ENCODE measurements at regions not wholly inside any gene's neighbourhood (a gene's known extent, or its start where the extent isn't known, plus 50 kb on each side); places are given as distances from the start of the nearest gene placed in this dataset.

GRCh38 chr1:198876371-198876871, 237.6 kb downstream of the PTPRC start:
- Histone ChIP-seq H2AFZ (ENCODE audit: low read length) (no peak overlapping the region), H3K27me3 (ENCODE audit: control insufficient read depth in 1 of 2, insufficient read depth in 2 of 2, low read length in 2 of 2) (no peaks in the 10 kb centered on the region), H3K27ac (ENCODE audit: extremely low read length, insufficient read depth, low read length) (no peak overlapping the region), H4K20me1 (ENCODE audit: insufficient read depth, low read length) (no peaks in the 10 kb centered on the region), H3K9me3 (ENCODE audit: low read length) (no peaks in the 10 kb centered on the region), H3K9ac (ENCODE audit: insufficient read depth, low read depth, low read length) (no peak overlapping the region), H3K4me1 (ENCODE audit: insufficient read depth, low read length) (no peaks in the 10 kb centered on the region), H3K4me3 (replicated peaks in 1 of 3; ENCODE audit: insufficient read depth in 1 of 3, low read depth in 2 of 3, low read length in 3 of 3) (no peak overlapping the region), H3K4me2 (ENCODE audit: low read depth, low read length) (no peak overlapping the region), H3K36me3 (replicated peaks in 1 of 2; ENCODE audit: control insufficient read depth in 1 of 2, insufficient read depth in 2 of 2, low read length in 2 of 2) (no peaks in the 10 kb centered on the region), H3K79me2 (ENCODE audit: insufficient read depth, low read length) (no peaks in the 10 kb centered on the region)
- intact Hi-C loops (cut with micrococcal nuclease; ENCODE audit: unreplicated experiment) = no loop called here
- TF ChIP-seq CBX2 (IDR thresholded peaks at IDR 0.05; ENCODE audit: low read depth, low read length) (no peak), CBX2 (CRISPR knock-in tag; IDR thresholded peaks at IDR 0.05; ENCODE audit: low read depth) (no peak), ARHGAP35 (CRISPR knock-in tag; IDR thresholded peaks at IDR 0.05; ENCODE audit: borderline replicate concordance) (no peak), NKX3-1 (CRISPR knock-in tag; IDR thresholded peaks at IDR 0.05) (no peak), HNRNPL (IDR thresholded peaks at IDR 0.05; ENCODE audit: low read depth, low read length) (no peak), ZNF691 (CRISPR knock-in tag; IDR thresholded peaks at IDR 0.05; ENCODE audit: borderline replicate concordance, low read depth) (no peak), ZFYVE20 (CRISPR knock-in tag; IDR thresholded peaks at IDR 0.05; ENCODE audit: borderline replicate concordance, low read depth) (no peak), THAP8 (CRISPR knock-in tag; IDR thresholded peaks at IDR 0.05; ENCODE audit: borderline replicate concordance) (no peak), ZNF331 (CRISPR knock-in tag; IDR thresholded peaks at IDR 0.05) (no peak), NFE2 (CRISPR knock-in tag; IDR thresholded peaks at IDR 0.05) (no peak), ZFX (CRISPR knock-in tag; IDR thresholded peaks at IDR 0.05; ENCODE audit: low read depth) (no peak), BORCS8-MEF2B (CRISPR knock-in tag; IDR thresholded peaks at IDR 0.05) (no peak)
- TF ChIP-seq, protein P1, sequence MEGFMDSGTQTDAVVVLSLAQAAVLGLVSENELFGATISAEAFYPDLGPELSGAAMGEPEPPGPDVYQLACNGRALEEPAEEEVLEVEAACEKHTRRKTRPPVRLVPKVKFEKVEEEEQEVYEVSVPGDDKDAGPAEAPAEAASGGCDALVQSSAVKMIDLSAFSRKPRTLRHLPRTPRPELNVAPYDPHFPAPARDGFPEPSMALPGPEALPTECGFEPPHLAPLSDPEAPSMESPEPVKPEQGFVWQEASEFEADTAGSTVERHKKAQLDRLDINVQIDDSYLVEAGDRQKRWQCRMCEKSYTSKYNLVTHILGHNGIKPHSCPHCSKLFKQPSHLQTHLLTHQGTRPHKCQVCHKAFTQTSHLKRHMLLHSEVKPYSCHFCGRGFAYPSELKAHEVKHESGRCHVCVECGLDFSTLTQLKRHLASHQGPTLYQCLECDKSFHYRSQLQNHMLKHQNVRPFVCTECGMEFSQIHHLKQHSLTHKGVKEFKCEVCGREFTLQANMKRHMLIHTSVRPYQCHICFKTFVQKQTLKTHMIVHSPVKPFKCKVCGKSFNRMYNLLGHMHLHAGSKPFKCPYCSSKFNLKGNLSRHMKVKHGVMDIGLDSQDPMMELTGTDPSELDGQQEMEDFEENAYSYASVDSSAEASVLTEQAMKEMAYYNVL (CRISPR knock-in tag; IDR thresholded peaks at IDR 0.05; ENCODE audit: borderline replicate concordance) = no peak
- in situ Hi-C loops (cut with HindIII; ENCODE audit: extremely low pct_ligation_motif_present, low pct_unique_long_range_greater_than_20kb) = no loop called here
- DNase-seq (ENCODE audit: low spot score) (no peak), ATAC-seq (no peak), FAIRE-seq (no peak)
- BruUV-seq (replicated peaks) = no TSS peak
- 90% methylated on average over 10 of the region's 10 CpGs for WGBS (ENCODE audit: low lambda C conversion rate)
- POLR2A ChIA-PET = no interaction called here
- CTCF ChIA-PET (ENCODE audit: low intra/inter-chr PET ratio, low total read pairs) = no interaction called here
